ENCODE measurements at regions not wholly inside any gene's neighbourhood (a gene's known extent, or its start where the extent isn't known, plus 50 kb on each side); places are given as distances from the start of the nearest gene placed in this dataset.
"Not testable (repeated sequence)": the region's sequence is repeated elsewhere in the genome, so short reads cannot be mapped to it uniquely, and the experiment has no call there.

DNA sequence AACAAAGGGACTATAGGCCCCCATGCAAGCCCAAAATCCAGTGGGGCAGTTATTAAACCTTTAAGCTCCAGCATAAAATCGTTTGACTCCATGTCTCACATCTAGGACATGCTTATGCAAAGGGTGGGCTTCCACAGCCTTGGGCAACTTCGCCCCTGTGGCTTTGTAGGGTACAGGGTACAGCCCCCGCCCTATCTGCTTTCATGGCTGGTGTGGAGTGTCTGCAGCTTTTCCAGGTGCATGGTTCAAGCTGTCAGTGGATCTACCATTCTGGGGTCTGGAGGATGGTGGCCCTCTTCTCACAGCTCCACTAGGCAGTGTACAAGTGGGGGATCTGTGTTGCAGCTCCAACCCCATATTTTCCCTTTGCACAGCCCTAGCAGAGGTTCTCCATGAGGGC is 559.8 kb upstream of the TECRL start:
- DNase-seq (ENCODE audit: low read depth in 2 of 2), result no peak

DNA sequence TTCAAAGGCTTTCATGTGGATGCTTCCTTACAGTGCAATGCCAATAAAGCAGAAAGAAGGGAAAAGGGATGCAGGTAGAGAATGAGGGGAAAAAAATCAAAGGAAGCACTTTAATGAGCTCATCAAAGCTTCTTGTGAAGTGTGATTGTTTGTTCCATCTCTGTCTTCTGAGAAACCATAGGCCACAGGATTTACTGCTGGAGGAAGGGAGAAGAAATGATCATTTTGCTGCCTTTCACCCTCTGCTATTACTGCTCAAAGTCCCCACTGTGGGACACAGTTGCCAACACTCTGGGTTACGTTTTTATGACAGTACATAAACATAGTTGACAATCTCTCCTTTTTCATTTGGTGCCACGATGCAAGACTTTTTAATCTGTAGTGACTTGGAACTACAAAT is 558.0 kb upstream of the TECRL start:
- DNase-seq (ENCODE audit: low read depth in 2 of 2), result no peak

DNA sequence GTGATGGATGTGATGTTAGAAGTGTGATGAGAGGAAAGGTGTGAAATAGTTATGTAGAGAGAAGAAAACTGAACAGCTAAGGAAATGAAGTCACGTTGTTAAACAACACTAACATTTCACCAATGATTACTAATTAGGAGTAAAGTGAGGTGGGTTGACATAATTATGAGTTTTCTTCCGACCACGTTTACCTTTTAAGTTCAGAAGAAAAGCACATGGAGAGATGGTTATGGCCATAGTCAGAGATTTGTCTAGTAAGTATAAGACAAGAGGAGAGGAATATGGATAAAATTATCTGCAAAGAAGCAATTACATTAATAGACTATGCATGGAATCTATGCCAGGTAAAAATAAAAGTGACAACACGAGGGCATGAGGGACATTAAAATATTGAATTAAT is 551.3 kb upstream of the TECRL start:
- DNase-seq (ENCODE audit: low read depth in 2 of 2), result no peak

DNA sequence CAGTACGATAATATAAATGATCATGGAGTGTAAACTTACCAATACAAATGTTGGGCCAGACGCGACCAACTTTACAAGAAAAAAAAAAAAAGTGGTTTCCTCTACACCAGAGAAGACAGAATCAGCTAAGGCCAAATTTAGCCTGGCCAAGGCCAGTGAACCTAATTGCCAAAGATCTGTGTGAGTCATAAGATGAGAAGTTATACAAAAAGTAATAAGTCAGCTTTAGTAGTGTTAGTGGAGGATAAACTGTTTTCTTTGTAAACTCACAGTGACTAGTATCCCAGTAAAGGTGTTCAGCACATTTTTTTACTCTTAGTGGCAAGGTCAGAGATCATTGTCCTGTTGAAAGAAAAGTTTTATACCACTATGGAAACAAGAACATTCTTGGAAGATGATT is 531.4 kb upstream of the TECRL start:
- DNase-seq (ENCODE audit: low read depth in 2 of 2), result no peak

DNA sequence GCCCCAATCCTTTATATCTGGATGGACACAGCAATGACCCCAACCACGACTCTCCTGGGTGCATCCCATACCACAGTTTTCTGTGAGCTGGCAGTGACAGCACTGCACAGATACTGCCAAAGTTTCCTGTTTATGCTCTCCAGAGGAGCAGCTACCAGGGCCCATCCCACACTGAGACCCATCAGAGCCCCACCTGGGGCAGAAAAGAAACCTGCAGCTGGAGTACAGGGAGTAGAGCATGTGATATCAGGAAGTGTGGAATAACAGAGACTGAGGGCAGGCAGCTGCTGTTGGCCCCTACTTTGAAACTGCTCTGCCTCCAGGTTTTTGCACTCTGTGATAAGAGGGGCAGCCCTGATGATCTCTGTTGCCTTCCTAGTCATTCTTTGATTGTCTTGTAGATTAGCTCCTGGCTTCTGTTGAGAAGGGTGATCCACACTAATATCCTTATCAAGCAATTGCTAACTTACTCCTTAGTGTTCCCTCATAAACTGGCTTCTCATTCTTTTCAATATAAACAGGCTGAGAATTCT is 526.3 kb upstream of the TECRL start:
- no peak for DNase-seq (ENCODE audit: low read depth in 2 of 2)

DNA sequence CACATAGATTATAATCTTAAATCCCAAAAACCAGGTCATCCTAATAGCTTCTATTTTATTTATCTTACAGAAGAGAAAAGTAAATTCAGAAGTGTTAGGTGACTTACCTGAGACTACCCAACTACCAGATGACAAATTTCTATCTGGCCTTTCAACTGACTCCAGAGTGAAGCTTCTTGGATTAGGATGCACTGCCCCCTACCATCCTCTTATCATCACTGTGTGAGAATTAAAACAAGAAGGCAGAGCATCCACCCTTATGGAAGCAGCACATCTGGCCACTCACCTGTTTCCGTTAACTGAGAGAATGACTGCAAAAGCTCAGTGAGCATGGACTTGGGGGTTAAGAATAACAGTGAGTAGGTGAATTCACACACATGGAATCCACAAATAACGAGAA is 502.6 kb upstream of the TECRL start:
- no peak for DNase-seq (ENCODE audit: low read depth in 2 of 2)

DNA sequence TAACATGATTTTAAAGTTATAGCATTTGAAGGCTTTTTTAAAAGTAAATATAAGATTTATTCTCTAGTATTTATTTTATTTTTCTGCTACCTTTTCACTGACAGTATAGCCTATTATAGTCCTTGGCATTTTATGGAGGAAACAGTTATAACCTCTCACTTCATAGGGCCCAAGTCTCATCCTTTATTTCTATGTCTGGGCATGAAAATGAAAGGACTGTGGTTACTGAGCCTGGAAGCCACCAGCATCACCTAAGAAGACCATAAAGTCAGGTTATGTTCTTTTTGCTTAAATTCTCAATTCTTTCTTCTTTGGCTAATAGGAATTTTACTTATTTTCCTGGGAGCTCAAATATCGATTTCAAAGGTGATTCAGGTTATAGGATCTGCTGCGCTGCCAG is 494.7 kb upstream of the TECRL start:
- DNase-seq (ENCODE audit: low read depth in 2 of 2), result no peak

DNA sequence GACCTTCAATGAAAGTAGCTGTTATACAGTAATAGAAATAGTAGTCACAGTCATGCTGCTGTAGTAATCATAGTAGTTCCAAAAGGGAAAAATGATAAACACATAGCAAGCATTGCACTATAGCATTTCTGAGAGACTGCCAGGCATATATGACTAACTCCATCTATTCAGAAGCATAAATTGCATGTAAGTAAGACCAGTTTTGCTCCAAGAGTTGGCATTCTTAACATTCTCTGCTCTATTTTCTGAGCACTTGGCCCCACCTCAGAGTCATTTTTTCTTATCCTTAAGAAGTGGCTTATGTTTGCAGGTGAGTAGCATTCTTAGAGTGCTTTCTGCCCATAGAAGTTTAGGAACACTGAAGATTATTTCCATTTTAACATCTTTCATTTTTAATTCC is 490.3 kb upstream of the TECRL start:
- no peak for DNase-seq (ENCODE audit: low read depth in 2 of 2)

DNA sequence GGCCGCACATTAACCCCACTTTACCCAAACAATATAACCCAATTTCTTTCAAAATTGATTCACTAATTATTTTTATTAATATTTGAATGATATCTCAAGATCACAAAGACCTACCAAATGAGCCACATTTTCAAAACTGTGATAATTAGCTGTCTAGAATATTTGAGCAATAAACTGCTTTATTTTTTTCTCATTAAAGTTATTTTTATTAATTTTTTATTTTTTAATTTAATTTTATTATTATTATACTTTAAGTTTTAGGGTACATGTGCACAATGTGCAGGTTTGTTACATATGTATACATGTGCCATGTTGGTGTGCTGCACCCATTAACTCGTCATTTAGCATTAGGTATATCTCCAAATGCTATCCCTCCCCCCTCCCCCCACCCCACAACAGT is 489.8 kb upstream of the TECRL start:
- not testable (repeated sequence) for DNase-seq (ENCODE audit: low read depth in 2 of 2)

DNA sequence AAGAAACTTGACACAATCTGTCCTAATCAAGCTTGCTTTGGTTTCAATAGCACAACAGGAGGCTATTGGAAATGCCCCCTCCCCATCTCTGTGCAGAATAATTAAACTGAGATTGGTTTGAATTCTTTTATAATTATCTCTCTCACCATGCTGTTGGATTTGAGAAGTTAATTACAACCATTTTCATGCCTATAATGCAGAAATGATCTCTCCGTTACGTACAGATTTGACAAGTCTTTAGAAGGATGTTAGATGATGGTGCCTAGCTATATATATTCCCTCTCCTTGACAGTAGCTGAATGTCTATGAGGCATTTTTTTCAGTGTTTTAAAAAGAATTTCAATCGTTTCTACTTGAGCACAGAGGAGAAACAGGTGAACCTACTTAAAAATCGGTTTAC is 488.4 kb upstream of the TECRL start:
- no peak for DNase-seq (ENCODE audit: low read depth in 2 of 2)

DNA sequence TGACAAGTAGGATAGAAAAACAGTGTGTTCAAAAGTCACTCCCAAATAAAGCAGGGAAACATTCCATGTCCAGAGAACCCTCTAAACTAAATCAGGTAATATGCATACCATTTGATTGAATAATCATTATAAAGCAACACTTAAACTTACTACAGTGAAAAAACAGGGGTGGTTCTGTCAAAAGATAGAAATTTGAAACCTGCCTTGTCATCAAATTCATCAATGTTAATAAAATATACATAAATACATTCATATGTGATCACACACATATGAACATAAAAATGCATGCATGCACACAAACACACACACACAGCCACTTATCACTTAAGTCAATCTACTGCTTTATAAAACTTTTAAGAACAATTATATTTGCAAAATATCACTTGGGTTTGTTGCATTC is 485.8 kb upstream of the TECRL start:
- DNase-seq (ENCODE audit: low read depth in 2 of 2), result no peak

DNA sequence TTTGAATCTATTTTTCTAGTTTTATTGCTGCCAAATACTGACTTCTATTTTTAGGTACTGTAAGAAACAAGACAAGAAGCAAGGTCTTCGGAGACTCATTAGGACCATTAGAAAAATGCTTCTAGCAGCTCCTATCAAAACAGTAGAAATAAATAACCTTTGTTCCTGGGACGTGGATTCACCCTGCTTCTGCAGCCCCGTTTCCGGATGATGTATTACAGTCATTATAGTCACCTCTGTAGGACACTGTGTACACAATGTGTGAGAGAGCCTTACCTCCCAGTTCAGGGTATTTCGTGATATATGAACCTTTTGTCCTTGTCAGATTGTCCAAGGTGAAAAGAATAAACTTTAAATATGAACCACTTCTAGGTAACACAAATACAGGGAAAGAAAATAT is 484.0 kb upstream of the TECRL start:
- DNase-seq (ENCODE audit: low read depth in 2 of 2), result no peak

DNA sequence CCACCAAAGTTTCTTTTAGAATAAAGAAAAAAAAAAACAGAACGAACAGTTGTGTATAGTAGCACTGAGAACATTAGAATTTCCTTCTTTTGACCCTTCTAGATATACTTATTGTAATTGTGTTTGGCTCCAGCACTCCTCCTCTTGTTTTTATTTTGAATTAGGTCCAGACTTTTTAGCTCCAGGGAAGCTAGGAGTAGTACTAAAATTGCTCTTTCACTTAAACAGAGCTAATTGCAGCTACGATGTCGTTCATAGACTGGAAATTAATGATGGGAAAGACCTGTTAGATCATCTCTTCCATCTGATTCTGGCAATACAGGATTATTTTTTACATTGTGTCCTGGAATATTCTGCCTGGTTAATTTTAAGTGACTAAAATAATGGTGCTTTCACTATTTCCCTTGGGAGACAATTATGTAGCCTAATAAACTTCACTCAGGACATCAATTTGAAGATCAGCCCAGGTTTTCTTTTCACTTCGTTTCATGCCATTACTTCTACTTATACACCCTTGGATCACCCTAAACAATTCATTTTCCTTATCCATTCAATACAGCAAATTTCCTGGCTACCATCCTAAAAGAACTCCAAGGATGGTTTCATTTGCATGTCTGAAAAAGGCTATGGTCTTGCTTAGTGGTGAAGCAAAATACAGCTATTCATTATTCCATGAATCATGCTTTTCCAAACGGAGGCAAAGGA is 480.8 kb upstream of the TECRL start:
- no peak for DNase-seq (ENCODE audit: low read depth in 2 of 2)

DNA sequence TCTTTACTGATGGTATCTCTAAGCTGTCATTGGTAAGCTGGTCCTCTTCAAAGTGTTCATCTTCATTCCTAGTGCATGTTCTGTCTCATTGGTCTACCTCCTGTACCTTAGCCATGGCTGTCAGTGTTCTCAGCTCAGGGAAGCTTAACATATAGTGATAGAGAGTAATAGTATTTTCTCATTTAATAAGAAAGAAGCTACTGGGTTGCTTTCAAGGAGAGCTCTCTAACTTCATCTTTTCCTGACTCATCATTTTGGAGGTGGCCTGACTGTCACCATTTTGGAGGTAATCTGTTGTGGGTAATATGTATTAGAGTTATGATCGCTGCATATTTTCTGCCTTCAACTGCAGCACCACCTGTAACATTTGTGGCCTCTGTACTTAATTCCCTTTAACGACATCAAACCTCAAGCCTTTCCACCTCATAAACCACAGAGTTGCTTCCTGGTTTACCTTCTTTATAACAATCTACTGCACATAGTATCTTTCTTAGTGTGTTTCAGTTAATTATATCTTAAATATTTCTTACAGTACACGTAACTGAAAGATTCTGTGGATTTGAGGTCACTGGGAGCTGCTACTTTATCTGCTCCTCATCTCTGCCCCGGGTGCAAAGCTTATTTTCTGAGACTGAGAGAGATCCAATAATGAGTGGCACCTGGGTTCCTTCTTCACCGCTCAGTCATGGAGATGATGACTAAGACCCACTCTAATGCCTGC is 474.0 kb upstream of the TECRL start:
- no peak for DNase-seq (ENCODE audit: low read depth in 2 of 2)

DNA sequence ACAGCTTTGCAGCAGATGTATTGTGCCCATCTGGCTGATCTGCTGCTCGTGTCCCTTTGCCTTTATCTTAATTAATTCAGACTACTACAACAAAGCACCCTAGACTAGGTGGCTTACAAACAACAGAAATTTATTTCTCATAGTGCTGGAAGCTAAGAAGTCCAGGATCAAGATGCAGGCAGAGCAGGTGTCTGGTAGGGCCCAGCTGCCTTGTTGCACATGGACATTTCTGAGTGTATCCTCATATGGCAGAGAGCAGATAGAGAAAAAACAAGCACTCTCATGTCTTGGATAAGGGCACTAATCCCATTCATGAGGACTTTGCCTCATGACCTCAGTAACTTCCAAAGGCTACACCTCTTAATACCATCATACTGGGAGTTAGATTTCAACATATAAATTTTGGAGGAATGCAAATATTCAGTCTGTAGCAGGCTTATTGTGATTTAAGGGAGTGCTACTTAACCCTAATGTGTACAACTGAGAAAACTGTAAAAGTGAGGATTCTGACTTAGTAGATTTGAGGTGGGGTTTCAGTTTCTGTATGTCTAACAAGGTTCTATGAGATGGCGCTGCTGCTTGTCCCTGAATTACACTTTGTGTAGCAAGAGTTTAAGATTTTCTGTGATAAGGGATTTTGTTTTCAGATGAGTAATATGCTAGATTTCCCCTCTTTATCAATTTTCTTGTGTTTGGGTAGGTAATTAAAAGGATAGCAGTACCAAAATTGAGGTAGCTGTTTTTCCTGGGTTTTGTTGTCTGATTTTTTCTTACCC is 473.2 kb upstream of the TECRL start:
- DNase-seq (ENCODE audit: low read depth in 2 of 2), result no peak

DNA sequence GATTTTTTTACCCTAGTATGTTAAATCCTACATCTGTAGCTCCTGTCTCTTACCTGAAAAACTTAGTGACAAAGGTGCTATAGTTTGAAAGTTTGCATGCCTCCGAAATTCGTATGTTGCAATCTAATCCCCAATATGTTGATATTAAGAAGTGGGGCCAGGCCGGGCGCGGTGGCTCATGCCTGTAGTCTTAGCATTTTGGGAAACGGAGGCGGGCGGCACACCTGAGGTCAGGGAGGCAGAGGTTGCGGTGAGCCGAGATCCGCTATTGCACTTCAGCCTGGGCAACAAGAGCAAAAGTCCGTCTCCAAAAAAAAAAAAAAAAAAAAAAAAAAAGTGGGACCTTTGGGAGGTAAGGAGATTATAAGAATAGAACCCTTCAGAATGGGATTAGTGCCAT is 471.3 kb upstream of the TECRL start:
- no peak for DNase-seq (ENCODE audit: low read depth in 2 of 2)

DNA sequence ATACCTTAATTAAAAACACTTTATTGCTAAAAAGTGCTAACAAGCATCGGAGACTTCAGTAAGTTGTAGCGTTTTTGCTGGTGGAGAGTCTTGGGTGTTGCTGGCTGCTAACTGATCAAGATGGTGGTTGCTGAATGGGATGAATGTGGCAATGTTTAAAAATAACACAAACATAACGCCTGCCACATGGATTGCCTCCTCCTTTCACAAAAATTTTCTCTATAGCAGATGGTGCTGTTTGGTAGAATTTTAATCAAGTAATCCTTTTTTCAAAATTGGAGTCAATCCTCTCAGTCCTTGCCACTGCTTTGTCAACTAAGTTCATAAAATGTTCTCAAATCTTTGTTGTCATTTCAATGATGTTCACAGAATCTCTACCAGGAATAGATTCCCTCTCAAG is 466.8 kb upstream of the TECRL start:
- DNase-seq (ENCODE audit: low read depth in 2 of 2), result no peak

DNA sequence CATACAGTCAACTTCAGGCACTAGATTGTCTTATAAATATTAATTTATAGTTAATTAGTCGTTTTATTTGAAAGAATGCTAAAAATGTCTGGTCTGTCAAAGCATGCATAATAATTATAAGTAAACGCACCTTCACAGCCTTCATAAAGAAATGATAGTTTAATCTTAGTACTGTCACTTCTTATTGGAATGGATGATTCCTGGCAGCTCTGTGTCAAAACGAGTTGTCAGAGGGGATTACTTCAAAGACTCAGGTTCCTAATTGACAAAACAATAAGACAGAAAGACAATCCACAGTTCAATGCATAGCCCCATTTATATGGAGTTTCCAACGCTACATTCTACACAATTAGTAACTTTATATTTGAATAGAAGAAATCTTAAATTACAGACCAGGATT is 461.3 kb upstream of the TECRL start:
- DNase-seq (ENCODE audit: low read depth in 2 of 2), result no peak

DNA sequence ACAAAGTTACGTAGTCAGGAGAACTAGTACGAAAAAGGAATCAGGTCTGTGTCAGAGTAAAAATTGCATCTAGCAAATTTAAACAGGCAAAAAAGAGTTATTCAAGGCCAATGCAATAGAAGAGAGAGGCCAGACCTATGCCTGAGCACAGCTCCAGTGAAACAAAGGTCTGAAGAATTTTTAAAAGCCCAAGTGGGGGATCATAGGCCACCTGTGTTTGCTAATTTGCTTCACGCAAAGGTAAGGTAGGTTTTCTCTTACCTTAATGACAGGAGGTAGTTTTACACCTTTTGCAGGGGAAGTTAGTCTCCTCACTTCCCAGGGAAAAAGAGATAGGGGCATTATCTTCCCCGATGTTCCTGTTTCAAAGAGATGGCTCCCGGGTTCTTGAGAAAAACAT is 448.6 kb upstream of the TECRL start:
- DNase-seq (ENCODE audit: low read depth in 2 of 2), result no peak

DNA sequence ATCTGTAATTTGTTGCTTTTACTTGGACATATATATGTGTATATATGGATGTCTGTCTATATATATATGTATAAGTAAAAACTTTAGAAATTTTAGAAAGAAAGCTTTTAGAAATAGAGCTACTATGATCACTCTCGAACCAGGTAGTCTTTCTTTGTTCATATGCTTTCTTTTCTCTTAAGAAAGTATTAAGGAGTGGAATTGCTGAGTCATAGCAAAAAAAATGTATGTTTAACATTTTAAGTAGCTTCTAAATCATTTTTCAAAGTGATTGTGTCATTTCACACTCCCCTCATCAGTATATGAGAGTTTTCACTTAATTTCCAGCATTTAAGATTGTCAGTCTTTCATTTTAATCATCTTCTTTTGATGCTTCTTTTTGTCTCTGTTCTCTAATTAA is 447.9 kb upstream of the TECRL start:
- DNase-seq (ENCODE audit: low read depth in 2 of 2), result no peak

DNA sequence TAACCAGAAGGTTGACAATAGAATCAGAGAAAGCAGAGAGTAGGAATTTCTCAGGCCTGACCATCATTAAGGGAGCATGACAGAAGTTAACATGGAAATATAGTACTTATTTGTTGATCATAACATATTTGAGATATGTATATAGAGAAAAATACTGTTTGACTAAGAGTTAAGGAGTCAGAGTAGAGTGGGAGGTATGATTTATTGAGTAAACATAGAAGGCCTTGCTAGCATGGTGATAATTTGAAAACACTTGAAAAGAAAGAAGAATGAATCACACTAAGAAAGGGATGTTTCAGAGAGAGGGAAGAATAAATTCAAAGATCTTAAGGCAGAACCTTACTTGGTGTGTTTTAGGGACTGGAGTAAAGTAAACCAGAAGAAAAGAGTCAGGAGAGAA is 437.2 kb upstream of the TECRL start:
- no peak for DNase-seq (ENCODE audit: low read depth in 2 of 2)

DNA sequence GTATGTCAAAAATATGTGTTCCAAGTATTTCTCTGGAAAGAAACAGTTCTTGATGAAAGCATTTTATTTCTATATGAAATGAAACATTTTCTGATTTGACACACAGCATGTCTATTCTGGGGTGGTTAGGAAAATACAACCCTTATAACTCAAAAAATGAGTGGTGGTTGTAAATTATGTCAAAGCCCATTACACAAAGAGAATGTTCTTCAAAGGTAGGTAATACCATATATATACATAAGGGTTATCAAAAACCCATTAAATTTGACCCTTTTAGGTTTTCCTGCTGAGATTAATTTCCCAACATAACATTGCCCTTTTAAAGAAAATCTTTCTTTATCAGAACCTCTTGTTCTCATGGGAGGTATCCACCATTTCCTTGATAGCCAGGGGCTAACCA is 420.5 kb upstream of the TECRL start:
- DNase-seq (ENCODE audit: low read depth in 2 of 2), result no peak

DNA sequence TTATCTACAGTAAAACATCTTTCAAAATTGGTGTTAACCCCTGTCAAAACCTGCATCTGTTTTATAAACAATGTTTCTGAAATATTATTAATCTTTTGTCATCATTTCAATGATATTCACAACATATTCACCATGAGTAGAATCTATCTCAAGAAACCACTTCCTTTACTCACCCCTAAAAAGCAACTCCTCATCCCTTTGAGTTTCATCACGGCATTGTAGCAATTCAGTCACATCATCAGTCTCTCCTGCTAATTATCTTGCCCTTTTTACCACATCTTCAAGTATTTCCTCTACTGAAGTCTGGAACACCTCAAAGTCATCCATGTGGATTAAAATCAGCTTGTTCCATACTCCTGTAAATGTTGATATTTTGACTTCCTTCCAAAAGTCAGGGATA is 415.3 kb upstream of the TECRL start:
- no peak for DNase-seq (ENCODE audit: low read depth in 2 of 2)
